GM12891 (cell line): ENCODE measurements at regions not wholly inside any gene's neighbourhood (a gene's known extent, or its start where the extent isn't known, plus 50 kb on each side); places are given as distances from the start of the nearest gene placed in this dataset.

Source experiments
- PAX5 ChIP-seq: IDR thresholded peaks from 2 replicates; pipeline ENCODE4 v1.6.1; 2011; ENCODE audit warnings: low read length, moderate library complexity, mild to moderate bottlenecking; ENCODE audit not compliant: insufficient read depth, severe bottlenecking
- POLR2A ChIP-seq: IDR thresholded peaks from 2 replicates; pipeline ENCODE4 v1.6.1; 2011; ENCODE audit warnings: low read depth, low read length, control low read depth
- POLR2AphosphoS5 ChIP-seq: IDR thresholded peaks from 2 replicates; pipeline ENCODE4 v1.6.1; 2011; ENCODE audit warnings: low read depth, low read length, control low read depth
- POU2F2 ChIP-seq: IDR thresholded peaks from 2 replicates; pipeline ENCODE4 v1.6.1; 2011; ENCODE audit warnings: low read depth, mild to moderate bottlenecking, control low read depth, low read length, moderate library complexity
- SPI1 ChIP-seq: IDR thresholded peaks from 2 replicates; pipeline ENCODE4 v1.6.1; 2011; ENCODE audit warnings: low read depth, low read length, control low read depth
- TAF1 ChIP-seq: IDR thresholded peaks from 2 replicates; pipeline ENCODE4 v1.6.1; 2011; ENCODE audit warnings: low read depth, low read length, control low read depth

GRCh38 chr13:22091971-22092300, 421.1 kb downstream of the FGF9 start:
- no peak for TF ChIP-seq TAF1
- TF ChIP-seq POLR2AphosphoS5 = no peak
- TF ChIP-seq SPI1 = no peak
- TF ChIP-seq POLR2A = no peak
- TF ChIP-seq POU2F2 = no peak
- TF ChIP-seq PAX5 = no peak
